ENCODE measurements at regions not wholly inside any gene's neighbourhood (a gene's known extent, or its start where the extent isn't known, plus 50 kb on each side); places are given as distances from the start of the nearest gene placed in this dataset.

GRCh38 chr11:57103899-57104605 lies 77.7 kb upstream of the LRRC55 start:
- Histone ChIP-seq H3K27ac (ENCODE audit: low read depth in 1 of 2, low read length in 2 of 2) (no peak overlapping the region), H3K36me3 (replicated peaks in 1 of 2; ENCODE audit: control insufficient read depth in 1 of 2, insufficient read depth in 2 of 2, low read length in 2 of 2) (no peaks in the 10 kb centered on the region), H3K9me3 (replicated peaks in 1 of 2; ENCODE audit: control insufficient read depth in 1 of 2, insufficient read depth in 1 of 2, low read length in 2 of 2) (no peaks in the 10 kb centered on the region), H3K79me2 (ENCODE audit: insufficient read depth, low read length) (no peaks in the 10 kb centered on the region), H3K4me2 (replicated peaks; ENCODE audit: extremely low read depth, low read length, poor library complexity, severe bottlenecking) (no peak overlapping the region), H2AFZ (ENCODE audit: insufficient read depth, low read depth, low read length, poor library complexity, severe bottlenecking) (no peak overlapping the region), H3K4me1 (ENCODE audit: control insufficient read depth in 1 of 2, insufficient read depth in 2 of 2, low read length in 2 of 2) (no peaks in the 10 kb centered on the region), H3K4me3 (replicated peaks in 1 of 3; ENCODE audit: low read depth in 2 of 3, low read length in 3 of 3) (no peak overlapping the region), H3K9ac (ENCODE audit: insufficient read depth, low read length, poor library complexity, severe bottlenecking) (no peak overlapping the region), H4K20me1 (ENCODE audit: insufficient read depth, low read length) (no peaks in the 10 kb centered on the region), H3K27me3 (ENCODE audit: control insufficient read depth in 2 of 2, insufficient read depth in 2 of 2, low read length in 2 of 2) (peaks cover 0 to 3% of the 10 kb centered on the region in 2 donors)
- Mint-ChIP-seq H3K27ac (no peak overlapping the region), H3K4me3 (no peak overlapping the region), H3K9me3 (peaks cover 0 to 3% (median 0%) of the 10 kb centered on the region in 7 donors), H3K36me3 (no peaks in the 10 kb centered on the region), H3K27me3 (ENCODE audit: low read depth in 3 of 3) (peaks cover 0 to 7% (median 5%) of the 10 kb centered on the region in 3 donors), H3K4me1 (peaks cover 1% of the 10 kb centered on the region)
- WGBS (ENCODE audit: insufficient coverage) = 93% methylated on average over 3 of the region's 6 CpGs
- TF ChIP-seq CTCF (IDR thresholded peaks at IDR 0.05) = no peak
- intact Hi-C loops (cut with micrococcal nuclease) = no loop called here
- no peak for DNase-seq

- Mint-ChIP-seq H3K9me3 (peaks cover 0 to 3% (median 0%) of the 10 kb centered on the region in 7 donors), H3K27me3 (ENCODE audit: low read depth in 3 of 3) (peaks cover 0 to 7% (median 2%) of the 10 kb centered on the region in 3 donors), H3K4me3 (no peak overlapping the region), H3K27ac (no peak overlapping the region), H3K4me1 (no peaks in the 10 kb centered on the region), H3K36me3 (no peaks in the 10 kb centered on the region)
- no peak overlapping the region for H2AFZ ChIP-seq (ENCODE audit: insufficient read depth, low read depth, low read length, poor library complexity, severe bottlenecking)
- peaks cover 3% of the 10 kb centered on the region in 2 donors for H3K27me3 ChIP-seq (ENCODE audit: control insufficient read depth in 2 of 2, insufficient read depth in 2 of 2, low read length in 2 of 2)
- intact Hi-C loops (cut with micrococcal nuclease) = no loop called here
- H3K4me3 ChIP-seq (replicated peaks in 1 of 3; ENCODE audit: low read depth in 2 of 3, low read length in 3 of 3) = no peak overlapping the region
- no peaks in the 10 kb centered on the region for H3K36me3 ChIP-seq (replicated peaks in 1 of 2; ENCODE audit: control insufficient read depth in 1 of 2, insufficient read depth in 2 of 2, low read length in 2 of 2)
- H3K9me3 ChIP-seq (replicated peaks in 1 of 2; ENCODE audit: control insufficient read depth in 1 of 2, insufficient read depth in 1 of 2, low read length in 2 of 2) = no peaks in the 10 kb centered on the region
- WGBS (ENCODE audit: insufficient coverage) = no CpG with 5 or more reads among the region's 3 CpGs
- DNase-seq = no peak
- H3K27ac ChIP-seq (ENCODE audit: low read depth in 1 of 2, low read length in 2 of 2) = no peak overlapping the region
- no peaks in the 10 kb centered on the region for H4K20me1 ChIP-seq (ENCODE audit: insufficient read depth, low read length)
- H3K4me2 ChIP-seq (replicated peaks; ENCODE audit: extremely low read depth, low read length, poor library complexity, severe bottlenecking) = no peak overlapping the region
- no peaks in the 10 kb centered on the region for H3K79me2 ChIP-seq (ENCODE audit: insufficient read depth, low read length)
- no peak for TF ChIP-seq CTCF (IDR thresholded peaks at IDR 0.05)
- H3K4me1 ChIP-seq (ENCODE audit: control insufficient read depth in 1 of 2, insufficient read depth in 2 of 2, low read length in 2 of 2) = no peaks in the 10 kb centered on the region
- H3K9ac ChIP-seq (ENCODE audit: insufficient read depth, low read length, poor library complexity, severe bottlenecking) = no peak overlapping the region
Measured at GRCh38 chr11:57109331-57109730, 72.4 kb upstream of the LRRC55 start.
